ENCODE measurements at regions not wholly inside any gene's neighbourhood (a gene's known extent, or its start where the extent isn't known, plus 50 kb on each side); places are given as distances from the start of the nearest gene placed in this dataset.

GRCh38 chr18:27860701-27861107, 316.2 kb downstream of the CDH2 start:
- no peak for FAIRE-seq
- Histone ChIP-seq H3K27me3 (ENCODE audit: control insufficient read depth, insufficient read depth, low read length) (no peaks in the 10 kb centered on the region), H3K36me3 (ENCODE audit: control insufficient read depth, insufficient read depth, low read length) (no peaks in the 10 kb centered on the region), H3K4me3 (ENCODE audit: low read depth, low read length) (no peak overlapping the region)
- no peak for TF ChIP-seq CTCF (IDR thresholded peaks at IDR 0.05; ENCODE audit: insufficient read depth, low read length, severe bottlenecking)
- DNase-seq (ENCODE audit: low read depth) = peak; percentile 12

- no peak for TF ChIP-seq CTCF (IDR thresholded peaks at IDR 0.05; ENCODE audit: insufficient read depth, low read length, severe bottlenecking)
- no peaks in the 10 kb centered on the region for H3K27me3 ChIP-seq (ENCODE audit: control insufficient read depth, insufficient read depth, low read length)
- peak; percentile 77 for FAIRE-seq
- DNase-seq (ENCODE audit: low read depth) = peak; percentile 96
- no peaks in the 10 kb centered on the region for H3K36me3 ChIP-seq (ENCODE audit: control insufficient read depth, insufficient read depth, low read length)
- H3K4me3 ChIP-seq (ENCODE audit: low read depth, low read length) = no peak overlapping the region
These were observed 316.9 kb downstream of the CDH2 start for GRCh38 chr18:27860011-27860410.

- no peak overlapping the region for H3K4me3 ChIP-seq (ENCODE audit: low read depth, low read length)
- no peak for FAIRE-seq
- TF ChIP-seq CTCF (IDR thresholded peaks at IDR 0.05; ENCODE audit: insufficient read depth, low read length, severe bottlenecking) = no peak
- DNase-seq (ENCODE audit: low read depth) = no peak
- no peaks in the 10 kb centered on the region for H3K36me3 ChIP-seq (ENCODE audit: control insufficient read depth, insufficient read depth, low read length)
- H3K27me3 ChIP-seq (ENCODE audit: control insufficient read depth, insufficient read depth, low read length) = no peaks in the 10 kb centered on the region
These were observed 320.1 kb downstream of the CDH2 start for GRCh38 chr18:27856820-27857219.

GRCh38 chr18:27855486-27855885, 321.4 kb downstream of the CDH2 start:
- no peaks in the 10 kb centered on the region for H3K36me3 ChIP-seq (ENCODE audit: control insufficient read depth, insufficient read depth, low read length)
- FAIRE-seq (no peak), DNase-seq (ENCODE audit: low read depth) (no peak)
- TF ChIP-seq CTCF (IDR thresholded peaks at IDR 0.05; ENCODE audit: insufficient read depth, low read length, severe bottlenecking) = no peak
- H3K4me3 ChIP-seq (ENCODE audit: low read depth, low read length) = no peak overlapping the region
- no peaks in the 10 kb centered on the region for H3K27me3 ChIP-seq (ENCODE audit: control insufficient read depth, insufficient read depth, low read length)

GRCh38 chr18:27854631-27855030, 322.3 kb downstream of the CDH2 start:
- DNase-seq (ENCODE audit: low read depth) = no peak
- Histone ChIP-seq H3K36me3 (ENCODE audit: control insufficient read depth, insufficient read depth, low read length) (no peaks in the 10 kb centered on the region), H3K4me3 (ENCODE audit: low read depth, low read length) (no peak overlapping the region), H3K27me3 (ENCODE audit: control insufficient read depth, insufficient read depth, low read length) (no peaks in the 10 kb centered on the region)
- FAIRE-seq = no peak
- no peak for TF ChIP-seq CTCF (IDR thresholded peaks at IDR 0.05; ENCODE audit: insufficient read depth, low read length, severe bottlenecking)

- DNase-seq (ENCODE audit: low read depth) = no peak
- Histone ChIP-seq H3K36me3 (ENCODE audit: control insufficient read depth, insufficient read depth, low read length) (no peaks in the 10 kb centered on the region), H3K27me3 (ENCODE audit: control insufficient read depth, insufficient read depth, low read length) (no peaks in the 10 kb centered on the region), H3K4me3 (ENCODE audit: low read depth, low read length) (no peak overlapping the region)
- TF ChIP-seq CTCF (IDR thresholded peaks at IDR 0.05; ENCODE audit: insufficient read depth, low read length, severe bottlenecking) = no peak
- no peak for FAIRE-seq
These were observed 328.6 kb downstream of the CDH2 start for GRCh38 chr18:27848336-27848735.

Data from bronchial epithelial cell (primary cell).